Neural cell (in vitro differentiated cells): ENCODE measurements at regions not wholly inside any gene's neighbourhood (a gene's known extent, or its start where the extent isn't known, plus 50 kb on each side); places are given as distances from the start of the nearest gene placed in this dataset.

Experiments used
- CTCF ChIP-seq: fragments of 450-650 bp; IDR thresholded peaks from 2 replicates; pipeline ENCODE4 v1.5.1; 2014; ENCODE audit warnings: antibody characterized with exemption, mild to moderate bottlenecking, moderate library complexity; ENCODE audit not compliant: poor library complexity, severe bottlenecking
- EP300 ChIP-seq: fragments of 450-650 bp; conservative IDR thresholded peaks from 2 replicates; pipeline ENCODE4 v1.6.1; 2014; ENCODE audit warnings: antibody characterized with exemption, mild to moderate bottlenecking, moderate library complexity; ENCODE audit not compliant: poor library complexity, severe bottlenecking
- EZH2 ChIP-seq: fragments of 200-600, 300-800 bp; shearing (Covaris generic), sonication (generic); IDR thresholded peaks from 2 replicates; pipeline ENCODE4 v1.6.1; 2014; ENCODE audit warnings: antibody characterized with exemption, low read length, borderline replicate concordance, mild to moderate bottlenecking; ENCODE audit not compliant: insufficient read depth, poor library complexity, severe bottlenecking
- MXI1 ChIP-seq: fragments of 450-650 bp; conservative IDR thresholded peaks from 2 replicates; pipeline ENCODE4 v1.6.1; 2014; ENCODE audit warnings: antibody characterized with exemption, mild to moderate bottlenecking; ENCODE audit not compliant: poor library complexity, severe bottlenecking
- POLR2AphosphoS5 ChIP-seq: IDR thresholded peaks from 2 replicates; pipeline ENCODE4 v1.6.1; 2012
- REST ChIP-seq: IDR thresholded peaks from 2 replicates; pipeline ENCODE4 v1.6.1; 2012; ENCODE audit warnings: borderline replicate concordance
- TAF1 ChIP-seq: IDR thresholded peaks from 2 replicates; pipeline ENCODE4 v1.6.1; 2012; ENCODE audit warnings: low read depth

- no peak for TF ChIP-seq CTCF
- no peak for TF ChIP-seq POLR2AphosphoS5
- TF ChIP-seq MXI1 = no peak
- TF ChIP-seq EZH2 = no peak
- TF ChIP-seq EP300 = no peak
- no peak for TF ChIP-seq TAF1
- no peak for TF ChIP-seq REST
Measured at GRCh38 chr21:35754583-35754982, 305.7 kb downstream of the SETD4 start.
